ENCODE measurements at regions not wholly inside any gene's neighbourhood (a gene's known extent, or its start where the extent isn't known, plus 50 kb on each side); places are given as distances from the start of the nearest gene placed in this dataset.

DNA sequence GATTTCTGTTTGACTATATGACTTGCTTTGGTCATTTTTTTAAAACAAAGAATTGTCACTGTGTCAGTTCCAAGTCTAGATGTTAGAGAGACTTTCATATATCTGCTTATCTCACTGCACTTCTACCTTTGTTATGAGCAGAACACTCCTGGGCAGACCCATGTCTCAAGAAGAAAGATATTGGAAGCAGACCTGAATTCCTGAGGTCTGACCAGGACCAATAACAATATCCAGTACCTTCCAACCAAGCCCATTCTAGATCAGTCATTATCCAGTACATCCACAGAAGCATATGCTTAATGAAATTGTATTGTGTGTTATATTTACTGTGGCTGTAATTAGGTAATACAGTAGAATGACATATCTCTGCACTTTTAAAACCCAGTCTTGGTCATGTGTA is 811.3 kb upstream of the GBE1 start:
- no peak for TF ChIP-seq RAD21 (IDR thresholded peaks at IDR 0.05; ENCODE audit: low read depth)
- no peak for TF ChIP-seq CREB1 (IDR thresholded peaks at IDR 0.05; ENCODE audit: low read depth)
- no peak for TF ChIP-seq YY1 (IDR thresholded peaks at IDR 0.05; ENCODE audit: low read depth)
